ENCODE measurements at regions not wholly inside any gene's neighbourhood (a gene's known extent, or its start where the extent isn't known, plus 50 kb on each side); places are given as distances from the start of the nearest gene placed in this dataset.
"Not testable (repeated sequence)": the region's sequence is repeated elsewhere in the genome, so short reads cannot be mapped to it uniquely, and the experiment has no call there.

DNA sequence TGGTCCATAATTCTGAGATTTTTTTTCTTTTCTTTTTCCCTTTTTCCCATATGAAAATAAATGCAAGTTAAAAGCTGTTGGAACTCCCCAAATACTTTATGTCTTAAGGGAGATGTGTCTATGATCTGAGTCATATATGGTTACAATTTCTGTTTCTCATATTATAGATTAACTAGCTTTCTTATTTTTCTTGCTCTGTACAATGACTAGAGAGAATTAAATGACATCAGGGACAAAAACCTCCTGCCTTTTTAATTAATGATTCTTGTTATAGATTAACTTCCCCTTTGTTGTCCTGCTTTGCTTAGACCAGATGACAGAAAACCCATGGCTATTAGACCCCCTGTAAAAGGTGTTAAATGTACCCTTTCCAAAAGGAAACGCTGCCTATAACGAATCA lies 643.9 kb upstream of the NXPH2 start:
- no peak for DNase-seq (ENCODE audit: low read depth in 2 of 2)

GRCh38 chr2:139411236-139411635 lies 631.0 kb upstream of the NXPH2 start:
- DNase-seq (ENCODE audit: low read depth in 2 of 2), result no peak

- not testable (repeated sequence) for DNase-seq (ENCODE audit: low read depth in 2 of 2)
Measured at GRCh38 chr2:139410833-139411174, 630.6 kb upstream of the NXPH2 start.

DNA sequence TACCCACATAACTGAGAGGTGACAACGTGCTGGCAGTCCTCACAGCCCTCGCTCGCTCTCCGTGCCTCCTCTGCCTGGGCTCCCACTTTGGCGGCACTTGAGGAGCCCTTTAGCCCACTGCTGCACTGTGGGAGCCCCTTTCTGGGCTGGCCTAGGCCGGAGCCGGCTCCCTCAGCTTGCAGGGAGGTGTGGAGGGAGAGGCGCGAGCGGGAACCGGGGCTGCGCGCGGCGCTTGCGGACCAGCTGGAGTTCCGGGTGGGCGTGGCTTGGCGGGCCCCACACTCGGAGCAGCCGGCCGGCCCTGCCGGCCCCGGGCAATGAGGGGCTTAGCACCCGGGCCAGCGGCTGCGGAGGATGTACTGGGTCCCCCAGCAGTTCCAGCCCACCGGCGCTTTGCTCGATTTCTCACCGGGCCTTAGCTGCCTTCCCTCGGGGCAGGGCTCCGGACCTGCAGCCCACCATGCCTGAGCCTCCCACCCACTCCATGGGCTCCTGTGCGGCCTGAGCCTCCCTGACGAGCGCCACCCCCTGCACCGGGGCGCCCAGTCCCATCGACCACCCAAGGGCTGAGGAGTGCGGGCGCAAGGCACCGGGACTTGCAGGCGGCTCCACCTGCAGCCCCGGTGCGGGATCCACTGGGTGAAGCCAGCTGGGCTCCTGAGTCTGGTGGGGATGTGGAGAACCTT lies 630.1 kb upstream of the NXPH2 start:
- DNase-seq (ENCODE audit: low read depth in 2 of 2), result not testable (repeated sequence)

GRCh38 chr2:139409212-139409611 lies 629.0 kb upstream of the NXPH2 start:
- no peak for DNase-seq (ENCODE audit: low read depth in 2 of 2)

GRCh38 chr2:139403948-139404347 lies 623.8 kb upstream of the NXPH2 start:
- DNase-seq (ENCODE audit: low read depth in 2 of 2), result no peak

- DNase-seq (ENCODE audit: low read depth in 2 of 2), result no peak
Measured at GRCh38 chr2:139394801-139395200, 614.6 kb upstream of the NXPH2 start.

GRCh38 chr2:139389391-139389790 lies 609.2 kb upstream of the NXPH2 start:
- no peak for DNase-seq (ENCODE audit: low read depth in 2 of 2)

GRCh38 chr2:139386401-139386800 lies 606.2 kb upstream of the NXPH2 start:
- no peak for DNase-seq (ENCODE audit: low read depth in 2 of 2)

DNA sequence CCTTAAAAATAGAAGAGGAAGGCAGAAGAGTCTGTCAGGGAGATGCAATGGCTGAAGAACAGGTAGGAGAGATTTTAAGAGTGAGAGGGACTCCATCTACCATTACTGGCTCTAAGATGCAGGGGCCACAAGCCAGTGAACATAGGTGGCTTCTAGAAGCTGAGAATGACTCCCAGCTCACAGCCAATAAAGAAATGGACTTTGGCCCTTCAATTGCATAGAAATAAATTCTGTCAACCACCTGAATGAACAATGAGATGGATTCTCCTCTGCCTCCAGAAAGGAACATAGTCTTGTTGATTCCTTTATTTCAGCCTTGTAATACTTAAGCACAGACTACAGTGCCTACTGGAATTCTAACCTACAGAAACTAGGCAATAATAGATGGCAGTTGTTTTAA lies 603.3 kb upstream of the NXPH2 start:
- DNase-seq (ENCODE audit: low read depth in 2 of 2), result no peak

DNA sequence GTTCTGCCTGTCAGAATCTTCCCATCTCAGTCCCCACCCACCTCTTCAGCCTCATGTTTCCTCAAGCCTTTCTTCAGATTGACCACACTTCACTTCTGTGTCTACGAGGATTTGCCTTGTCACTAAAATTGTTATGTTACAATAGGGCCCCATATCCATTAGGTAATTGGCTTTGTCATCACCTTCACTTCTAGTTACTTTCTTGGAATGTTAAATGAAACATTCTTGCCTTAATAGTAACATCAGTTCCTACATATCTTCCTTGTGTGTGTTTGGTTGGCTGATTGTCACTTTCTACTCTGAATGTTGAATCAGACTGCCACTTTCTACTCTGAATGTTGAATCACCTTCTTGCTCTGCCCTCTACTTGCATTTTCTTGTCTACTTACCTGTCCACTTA lies 599.9 kb upstream of the NXPH2 start:
- DNase-seq (ENCODE audit: low read depth in 2 of 2), result no peak

- DNase-seq (ENCODE audit: low read depth in 2 of 2), result no peak
Measured at GRCh38 chr2:139378373-139378772, 598.2 kb upstream of the NXPH2 start.

- DNase-seq (ENCODE audit: low read depth in 2 of 2), result no peak
Measured at GRCh38 chr2:139374296-139374850, 594.2 kb upstream of the NXPH2 start.

DNA sequence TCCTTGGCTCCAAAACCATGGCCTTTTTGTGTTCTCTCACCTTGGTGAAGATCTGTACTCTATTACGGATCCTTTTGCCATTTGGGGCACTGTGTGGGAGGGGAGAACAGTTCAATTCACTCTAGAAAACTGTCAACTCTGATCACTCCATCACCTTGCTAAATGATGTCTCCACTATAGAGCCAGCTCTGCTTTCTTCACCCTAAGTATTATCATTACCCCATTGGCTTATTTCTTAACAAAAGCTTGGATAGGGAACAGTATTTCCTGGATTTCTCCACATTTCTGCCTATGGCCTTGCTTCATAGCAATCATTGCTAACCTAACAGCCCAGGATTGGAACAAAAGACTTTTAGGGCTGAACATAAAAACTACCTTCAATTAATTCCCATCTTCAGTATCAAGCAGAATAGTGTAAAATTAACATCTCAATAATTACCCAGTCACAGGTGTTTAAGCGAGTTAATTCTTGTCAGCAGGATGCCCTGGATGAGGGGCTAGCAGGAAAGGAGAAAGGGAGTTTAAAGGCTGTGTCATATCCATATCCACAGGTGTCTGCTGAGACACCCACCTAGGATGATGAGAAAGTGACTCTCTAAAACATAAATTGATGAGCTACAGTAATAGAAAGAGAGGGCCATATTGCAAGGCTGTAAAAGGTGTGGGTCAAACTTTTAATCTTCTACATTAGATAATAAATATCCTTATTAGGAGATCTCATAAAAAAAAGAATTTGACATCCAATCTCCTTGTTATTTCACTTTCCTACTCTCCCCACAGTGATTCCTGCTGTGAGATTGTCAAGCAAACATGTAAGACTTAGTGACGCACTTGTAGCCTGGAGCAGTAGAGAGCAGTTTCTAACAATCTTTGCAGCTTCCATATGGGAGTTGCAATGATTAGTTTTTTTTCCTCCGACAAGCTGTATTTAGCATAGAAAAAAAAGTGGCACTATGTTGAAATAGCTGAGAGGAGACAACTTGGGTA lies 589.5 kb upstream of the NXPH2 start:
- no peak for DNase-seq (ENCODE audit: low read depth in 2 of 2)

DNA sequence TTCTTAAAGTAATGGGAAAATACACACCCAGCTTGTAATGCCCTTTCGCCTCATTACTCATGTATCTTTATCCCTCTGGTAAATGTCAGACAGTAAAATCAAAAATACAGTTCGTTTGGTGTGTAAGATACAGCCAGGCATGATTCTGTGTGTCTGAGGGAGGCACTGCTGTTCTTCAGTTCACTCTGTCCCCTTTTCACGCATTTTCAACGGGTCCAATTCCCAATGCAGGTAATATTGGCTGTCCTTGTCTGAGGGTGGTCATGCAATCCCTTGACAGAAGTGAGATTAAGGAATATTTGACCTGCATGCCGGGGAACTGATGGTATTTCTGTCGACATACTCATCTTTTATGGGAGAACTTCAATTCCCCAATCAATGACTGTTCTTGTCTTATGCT lies 587.2 kb upstream of the NXPH2 start:
- DNase-seq (ENCODE audit: low read depth in 2 of 2), result no peak

- DNase-seq (ENCODE audit: low read depth in 2 of 2), result no peak
Measured at GRCh38 chr2:139366681-139367080, 586.5 kb upstream of the NXPH2 start.

DNA sequence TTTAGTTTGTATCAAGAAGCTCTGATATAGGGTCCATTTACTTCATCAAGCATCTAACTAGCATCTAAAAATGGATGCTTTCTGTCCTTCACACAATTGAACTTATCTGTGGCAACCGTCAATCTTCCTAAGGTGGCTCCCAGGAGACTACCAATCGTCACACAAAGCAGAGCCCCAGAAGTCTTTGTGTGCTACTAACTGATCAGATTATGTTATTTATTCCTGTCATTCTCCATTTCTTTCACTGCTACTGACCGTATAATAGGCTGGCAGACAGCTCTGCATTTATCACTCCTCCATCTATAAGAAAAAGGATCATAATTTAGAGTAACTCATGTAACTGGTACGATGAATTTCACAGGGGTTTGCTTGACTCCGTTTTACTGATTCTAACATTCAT lies 585.0 kb upstream of the NXPH2 start:
- DNase-seq (ENCODE audit: low read depth in 2 of 2), result no peak

GRCh38 chr2:139360654-139361053 lies 580.5 kb upstream of the NXPH2 start:
- DNase-seq (ENCODE audit: low read depth in 2 of 2), result no peak

GRCh38 chr2:139359818-139360217 lies 579.6 kb upstream of the NXPH2 start:
- no peak for DNase-seq (ENCODE audit: low read depth in 2 of 2)

DNA sequence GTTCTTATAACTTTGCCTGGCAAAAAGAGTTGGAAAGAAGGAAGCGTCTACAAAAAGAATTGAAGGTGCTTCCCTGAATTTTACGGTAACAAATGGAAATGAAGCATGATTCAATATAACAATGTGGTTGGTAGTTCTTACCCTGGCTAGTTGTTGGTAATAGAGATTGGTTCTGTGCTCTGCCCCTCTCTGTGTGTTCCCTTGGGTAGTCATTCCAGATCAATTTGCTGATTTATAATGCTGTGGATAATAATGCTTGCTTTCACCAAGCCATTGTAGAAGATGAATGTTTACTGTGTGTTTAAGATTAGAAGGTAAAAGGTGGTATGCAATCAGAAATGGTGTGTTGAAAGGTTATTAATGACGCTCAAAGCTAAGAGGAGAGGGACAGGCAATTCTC lies 577.8 kb upstream of the NXPH2 start:
- DNase-seq (ENCODE audit: low read depth in 2 of 2), result no peak

DNA sequence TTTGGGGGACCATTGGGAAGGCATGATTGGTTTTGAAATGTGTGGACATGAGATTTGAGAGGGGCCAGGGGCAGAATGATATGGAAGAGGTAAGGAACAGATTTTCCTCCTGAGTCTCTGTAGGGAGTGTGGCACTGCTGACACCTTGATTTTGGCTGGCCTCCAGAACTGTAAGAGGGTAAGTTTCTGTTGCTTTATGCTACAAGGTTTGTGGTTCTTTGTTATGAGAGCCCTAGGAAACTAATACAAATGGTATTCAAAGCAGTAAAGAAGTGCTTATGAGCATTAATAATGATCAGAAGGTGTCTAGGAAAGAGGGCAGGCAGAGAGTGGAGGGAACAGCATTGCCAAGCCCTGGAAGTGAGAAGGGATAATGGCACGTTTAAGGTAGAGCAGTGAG lies 574.3 kb upstream of the NXPH2 start:
- no peak for DNase-seq (ENCODE audit: low read depth in 2 of 2)

GRCh38 chr2:139353874-139354273 lies 573.7 kb upstream of the NXPH2 start:
- DNase-seq (ENCODE audit: low read depth in 2 of 2), result no peak

DNA sequence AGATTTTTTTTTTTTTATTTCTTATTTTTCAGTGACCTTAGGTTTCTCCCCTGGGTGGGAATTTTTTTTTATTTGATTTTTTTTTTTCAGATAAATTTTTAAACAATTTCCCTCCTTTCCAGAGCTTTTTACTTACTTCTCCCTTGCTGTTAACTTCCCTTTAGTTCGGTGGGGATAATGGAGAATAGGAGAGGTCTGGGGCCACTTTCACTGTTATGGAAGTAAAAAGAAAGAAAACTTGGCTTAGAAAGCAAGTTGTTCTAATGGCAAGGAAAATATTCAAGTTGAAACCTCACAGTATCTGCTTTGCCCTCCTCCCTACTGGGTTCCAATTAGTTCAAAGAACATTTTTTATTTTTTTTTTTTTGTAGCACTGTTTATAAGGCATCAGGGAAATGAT lies 537.1 kb upstream of the NXPH2 start:
- DNase-seq (ENCODE audit: low read depth in 2 of 2), result no peak
